ENCODE measurements at regions not wholly inside any gene's neighbourhood (a gene's known extent, or its start where the extent isn't known, plus 50 kb on each side); places are given as distances from the start of the nearest gene placed in this dataset.

DNA sequence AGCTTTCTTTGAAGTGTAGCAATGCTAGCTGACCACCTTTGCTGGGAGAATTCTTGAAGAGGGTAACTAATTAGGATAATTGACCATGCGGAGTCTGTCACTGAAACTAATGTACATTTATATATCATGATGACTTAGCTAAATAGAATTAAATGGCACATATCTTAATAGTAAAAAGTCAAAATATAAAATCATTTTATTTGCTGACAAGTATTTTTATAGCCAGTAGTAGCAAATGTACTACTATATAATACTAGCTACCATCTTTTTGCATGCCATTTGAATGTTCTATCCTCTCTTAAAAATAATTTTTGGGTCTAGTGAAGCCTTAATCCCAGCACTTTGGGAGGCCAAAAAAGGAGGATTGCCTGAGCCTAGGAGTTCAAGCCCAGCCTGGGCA, 605.8 kb upstream of the COX7C start:
- Histone ChIP-seq H3K4me3 (ENCODE audit: low read depth, low read length, poor library complexity, severe bottlenecking) (no peak overlapping the region), H3K4me1 (ENCODE audit: insufficient read depth, low read length, poor library complexity, severe bottlenecking) (no peaks in the 10 kb centered on the region), H3K9me3 (ENCODE audit: low read depth, low read length, poor library complexity, severe bottlenecking) (no peaks in the 10 kb centered on the region), H3K36me3 (ENCODE audit: insufficient read depth, low read length, poor library complexity, severe bottlenecking) (no peaks in the 10 kb centered on the region), H3K27ac (ENCODE audit: low read depth, low read length, poor library complexity, severe bottlenecking) (no peak overlapping the region), H3K27me3 (replicated peaks; ENCODE audit: insufficient read depth, low read depth, low read length, poor library complexity) (no peaks in the 10 kb centered on the region)
- POLR2A ChIA-PET (ENCODE audit: low non-redundant PET), result no interaction called here
- intact Hi-C loops (cut with micrococcal nuclease; ENCODE audit: unreplicated experiment), result no loop called here
- TF ChIP-seq EZH2 (IDR thresholded peaks at IDR 0.05; ENCODE audit: borderline replicate concordance, low read depth, low read length, poor library complexity, severe bottlenecking), result no peak
- TF ChIP-seq, protein P1, sequence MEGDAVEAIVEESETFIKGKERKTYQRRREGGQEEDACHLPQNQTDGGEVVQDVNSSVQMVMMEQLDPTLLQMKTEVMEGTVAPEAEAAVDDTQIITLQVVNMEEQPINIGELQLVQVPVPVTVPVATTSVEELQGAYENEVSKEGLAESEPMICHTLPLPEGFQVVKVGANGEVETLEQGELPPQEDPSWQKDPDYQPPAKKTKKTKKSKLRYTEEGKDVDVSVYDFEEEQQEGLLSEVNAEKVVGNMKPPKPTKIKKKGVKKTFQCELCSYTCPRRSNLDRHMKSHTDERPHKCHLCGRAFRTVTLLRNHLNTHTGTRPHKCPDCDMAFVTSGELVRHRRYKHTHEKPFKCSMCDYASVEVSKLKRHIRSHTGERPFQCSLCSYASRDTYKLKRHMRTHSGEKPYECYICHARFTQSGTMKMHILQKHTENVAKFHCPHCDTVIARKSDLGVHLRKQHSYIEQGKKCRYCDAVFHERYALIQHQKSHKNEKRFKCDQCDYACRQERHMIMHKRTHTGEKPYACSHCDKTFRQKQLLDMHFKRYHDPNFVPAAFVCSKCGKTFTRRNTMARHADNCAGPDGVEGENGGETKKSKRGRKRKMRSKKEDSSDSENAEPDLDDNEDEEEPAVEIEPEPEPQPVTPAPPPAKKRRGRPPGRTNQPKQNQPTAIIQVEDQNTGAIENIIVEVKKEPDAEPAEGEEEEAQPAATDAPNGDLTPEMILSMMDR (conservative IDR thresholded peaks at IDR 0.05; ENCODE audit: low read depth, low read length), result no peak
- CTCF ChIA-PET, result no interaction called here
- no TSS peak for BruUV-seq (replicated peaks)
- no peak for DNase-seq (ENCODE audit: low spot score)

DNA sequence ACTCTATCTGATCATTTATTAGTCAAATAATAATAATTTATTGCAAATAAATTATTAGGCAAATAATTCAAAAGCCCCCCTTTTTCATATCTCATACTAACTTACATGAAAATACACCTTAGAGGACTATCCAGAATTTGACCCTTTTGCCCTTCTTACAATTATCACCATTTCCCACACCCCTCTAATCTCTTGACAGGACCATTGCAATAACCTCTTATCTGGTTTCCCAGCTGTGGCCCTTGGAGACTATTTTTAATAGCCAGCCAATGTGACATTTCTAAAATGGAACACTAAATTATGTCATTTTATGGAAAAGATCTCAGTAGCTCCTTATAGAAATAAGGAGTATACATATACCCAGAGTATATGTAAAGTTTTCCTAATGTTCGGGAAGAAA, 588.4 kb upstream of the COX7C start:
- POLR2A ChIA-PET (ENCODE audit: low non-redundant PET), result no interaction called here
- CTCF ChIA-PET, result no interaction called here
- BruUV-seq (replicated peaks), result no TSS peak
- Histone ChIP-seq H3K9me3 (ENCODE audit: low read depth, low read length, poor library complexity, severe bottlenecking) (no peaks in the 10 kb centered on the region), H3K4me1 (ENCODE audit: insufficient read depth, low read length, poor library complexity, severe bottlenecking) (no peaks in the 10 kb centered on the region), H3K27ac (ENCODE audit: low read depth, low read length, poor library complexity, severe bottlenecking) (no peak overlapping the region), H3K27me3 (replicated peaks; ENCODE audit: insufficient read depth, low read depth, low read length, poor library complexity) (no peaks in the 10 kb centered on the region), H3K4me3 (ENCODE audit: low read depth, low read length, poor library complexity, severe bottlenecking) (no peak overlapping the region), H3K36me3 (ENCODE audit: insufficient read depth, low read length, poor library complexity, severe bottlenecking) (no peaks in the 10 kb centered on the region)
- intact Hi-C loops (cut with micrococcal nuclease; ENCODE audit: unreplicated experiment), result no loop called here
- TF ChIP-seq, protein P1 (conservative IDR thresholded peaks at IDR 0.05; ENCODE audit: low read depth, low read length), result no peak
- no peak for TF ChIP-seq EZH2 (IDR thresholded peaks at IDR 0.05; ENCODE audit: borderline replicate concordance, low read depth, low read length, poor library complexity, severe bottlenecking)
- no peak for DNase-seq (ENCODE audit: low spot score)

DNA sequence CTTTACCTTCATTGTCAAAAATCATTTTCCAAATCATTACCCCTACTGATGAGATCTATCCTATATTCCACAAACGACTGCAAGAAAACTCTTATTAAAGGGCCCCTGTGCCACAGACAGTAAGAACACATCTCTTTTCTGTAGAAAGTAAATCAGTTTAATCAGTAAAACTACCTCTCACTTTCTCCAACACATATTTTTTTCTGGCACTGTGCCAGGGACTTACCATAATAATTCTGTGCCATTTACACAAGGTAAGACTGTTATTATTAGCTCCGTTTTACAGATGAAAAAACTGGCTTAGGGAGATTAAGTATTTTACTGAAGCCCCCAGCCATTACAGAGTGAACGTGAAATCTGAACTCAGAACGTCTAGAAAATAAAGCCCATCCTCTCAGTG, 587.0 kb upstream of the COX7C start:
- Histone ChIP-seq H3K4me1 (ENCODE audit: insufficient read depth, low read length, poor library complexity, severe bottlenecking) (no peaks in the 10 kb centered on the region), H3K27me3 (replicated peaks; ENCODE audit: insufficient read depth, low read depth, low read length, poor library complexity) (no peaks in the 10 kb centered on the region), H3K9me3 (ENCODE audit: low read depth, low read length, poor library complexity, severe bottlenecking) (no peaks in the 10 kb centered on the region), H3K27ac (ENCODE audit: low read depth, low read length, poor library complexity, severe bottlenecking) (no peak overlapping the region), H3K4me3 (ENCODE audit: low read depth, low read length, poor library complexity, severe bottlenecking) (no peak overlapping the region), H3K36me3 (ENCODE audit: insufficient read depth, low read length, poor library complexity, severe bottlenecking) (no peaks in the 10 kb centered on the region)
- no peak for TF ChIP-seq EZH2 (IDR thresholded peaks at IDR 0.05; ENCODE audit: borderline replicate concordance, low read depth, low read length, poor library complexity, severe bottlenecking)
- TF ChIP-seq, protein P1 (conservative IDR thresholded peaks at IDR 0.05; ENCODE audit: low read depth, low read length), result no peak
- no TSS peak for BruUV-seq (replicated peaks)
- ChIA-PET CTCF (no interaction called here), POLR2A (ENCODE audit: low non-redundant PET) (no interaction called here)
- peak; percentile 1 for DNase-seq (ENCODE audit: low spot score)
- intact Hi-C loops (cut with micrococcal nuclease; ENCODE audit: unreplicated experiment), result no loop called here

All from A673 (cell line).